HepG2 (cell line): ENCODE measurements at regions not wholly inside any gene's neighbourhood (a gene's known extent, or its start where the extent isn't known, plus 50 kb on each side); places are given as distances from the start of the nearest gene placed in this dataset.

Experiments
- ATAC-seq: fragments of 200-7000 bp; cut with Tn5 transposase; 3 replicates; pipeline ENCODE4 v1.9.1; 2020; ENCODE audit warnings: mild to moderate bottlenecking, moderate library complexity
- BruUV-seq: library from RNA; stranded (reverse); fragments of 400-500 nt; replicated peaks from 2 replicates; lab custom pipeline; 2021; lab: Mats Ljungman, UMichigan
- CTCF ChIA-PET: fragments of 300-600 bp; formaldehyde crosslinking; extraction: SDS; loops from one replicate; lab custom pipeline; 2021; ENCODE audit warnings: low total read pairs, inconsistent platforms, low intra/inter-chr PET ratio; lab: Yijun Ruan, JAX
- POLR2A ChIA-PET: fragments of 350-600 bp; sonication (Branson Sonifier 250); formaldehyde crosslinking; loops from one replicate; lab custom pipeline; 2020; ENCODE audit warnings: antibody characterized with exemption, inconsistent platforms; lab: Yijun Ruan, JAX
- DNase-seq: peaks from one replicate; pipeline ENCODE4 v3.0.0-alpha.2; 2015; ENCODE audit warnings: low spot score
- FAIRE-seq: peaks from 3 replicates; lab custom pipeline; 2011; peaks lifted over from hg19 to GRCh38; lab: Jason Lieb, UNC
- H2AFZ ChIP-seq: one replicate; pipeline ENCODE4 v1.6.1; 2011; ENCODE audit warnings: low read length, inconsistent platforms
- H3K27ac ChIP-seq: fragments of 300-600 bp; 3 replicates; pipeline ENCODE4 v1.8.0; 2011; ENCODE audit warnings: mixed run types, mild to moderate bottlenecking, mixed read lengths, low read length, inconsistent platforms; ENCODE audit not compliant: insufficient read depth; ENCODE audit errors: extremely low read length
- H3K27me3 ChIP-seq, 2 experiments: fragments of 200-600 bp in 1 of 2; 2 replicates in 1 of 2; 3 replicates in 1 of 2; pipeline versions ENCODE4 v1.6.0 to v1.8.0; 2011; ENCODE audit warnings: low read length in 2 of 2, mild to moderate bottlenecking in 2 of 2, moderate library complexity in 2 of 2, inconsistent platforms in 1 of 2; ENCODE audit not compliant: insufficient read depth in 2 of 2, control insufficient read depth in 1 of 2
- H3K36me3 ChIP-seq, 2 experiments: fragments of 200-600 bp in 1 of 2; replicated peaks in 1 of 2; 2 replicates in 1 of 2; 3 replicates in 1 of 2; pipeline versions ENCODE4 v1.5.1 to v1.8.0; 2011; ENCODE audit warnings: low read length in 2 of 2, inconsistent platforms in 1 of 2; ENCODE audit not compliant: insufficient read depth in 2 of 2, control insufficient read depth in 1 of 2
- H3K4me1 ChIP-seq: 2 replicates; pipeline ENCODE4 v1.5.1; 2012; ENCODE audit warnings: low read length, inconsistent platforms; ENCODE audit not compliant: insufficient read depth
- H3K4me2 ChIP-seq: 2 replicates; pipeline ENCODE4 v1.6.0; 2011; ENCODE audit warnings: low read depth, low read length, inconsistent platforms
- H3K4me3 ChIP-seq, 3 experiments: fragments of 200-600 bp in 1 of 3; sonication (generic), shearing (Covaris generic) in 1 of 3; replicated peaks in 1 of 3; 2 replicates each; pipeline ENCODE4 v1.5.1; 2011 to 2016; ENCODE audit warnings: low read length in 3 of 3, inconsistent platforms in 2 of 3, low read depth in 2 of 3, mild to moderate bottlenecking in 2 of 3, control low read depth in 1 of 3, mixed read lengths in 1 of 3; ENCODE audit not compliant: insufficient read depth in 1 of 3
- H3K79me2 ChIP-seq: one replicate; pipeline ENCODE4 v1.6.1; 2011; ENCODE audit warnings: low read length, inconsistent platforms; ENCODE audit not compliant: insufficient read depth
- H3K9ac ChIP-seq: 2 replicates; pipeline ENCODE4 v1.6.0; 2011; ENCODE audit warnings: mild to moderate bottlenecking, low read depth, low read length, inconsistent platforms; ENCODE audit not compliant: insufficient read depth
- H3K9me3 ChIP-seq: 2 replicates; pipeline ENCODE4 v1.5.1; 2012; ENCODE audit warnings: mild to moderate bottlenecking, low read length
- H4K20me1 ChIP-seq: 2 replicates; pipeline ENCODE4 v1.6.0; 2011; ENCODE audit warnings: inconsistent platforms, mild to moderate bottlenecking, low read length, moderate library complexity; ENCODE audit not compliant: insufficient read depth
- HMG20A ChIP-seq: IDR thresholded peaks from 2 replicates; pipeline ENCODE4 v1.6.1; 2016; ENCODE audit warnings: borderline replicate concordance
- HNF4G ChIP-seq, 2 experiments: sonication (generic) in 1 of 2; formaldehyde crosslinking in 1 of 2; IDR thresholded peaks; 2 replicates each; pipeline versions ENCODE4 v1.4.0 to v1.6.1; 2011 to 2020; ENCODE audit warnings: borderline replicate concordance in 2 of 2, low read depth in 2 of 2, mild to moderate bottlenecking in 2 of 2, low read length in 1 of 2, missing genetic modification reagents in 1 of 2, moderate library complexity in 1 of 2
- KLF12 ChIP-seq: sonication (generic); formaldehyde crosslinking; IDR thresholded peaks from 2 replicates; pipeline ENCODE4 v1.4.0; 2020; ENCODE audit warnings: missing genetic modification reagents, borderline replicate concordance
- MIER2 ChIP-seq: IDR thresholded peaks from 2 replicates; pipeline ENCODE4 v1.6.1; 2016; ENCODE audit warnings: missing biosample characterization, missing genetic modification reagents
- PAF1 ChIP-seq: IDR thresholded peaks from 2 replicates; pipeline ENCODE4 v1.6.1; 2016; ENCODE audit warnings: missing genetic modification reagents, missing compliant biosample characterization
- POLR2G ChIP-seq: fragments of 200-400 bp; formaldehyde crosslinking; IDR thresholded peaks from 2 replicates; pipeline ENCODE4 v1.6.1; 2018; ENCODE audit warnings: mild to moderate bottlenecking, low read depth, low read length, moderate library complexity
- PTBP1 ChIP-seq: fragments of 200-400 bp; formaldehyde crosslinking; IDR thresholded peaks from 2 replicates; pipeline ENCODE4 v1.6.1; 2018; ENCODE audit warnings: low read length, low read depth; ENCODE audit not compliant: poor library complexity, severe bottlenecking
- RAD21 ChIP-seq: fragments of 450-650 bp; formaldehyde crosslinking; IDR thresholded peaks from 2 replicates; pipeline ENCODE4 v1.5.0; 2020; ENCODE audit warnings: mild to moderate bottlenecking
- SMAD1 ChIP-seq: sonication (generic); formaldehyde crosslinking; IDR thresholded peaks from 2 replicates; pipeline ENCODE4 v1.4.0; 2020; ENCODE audit warnings: missing genetic modification reagents, low read depth, mild to moderate bottlenecking, borderline replicate concordance
- SMAD9 ChIP-seq: sonication (generic); formaldehyde crosslinking; IDR thresholded peaks from 2 replicates; pipeline ENCODE4 v1.5.1; 2020; ENCODE audit warnings: mild to moderate bottlenecking, missing genetic modification reagents
- TAF15 ChIP-seq: fragments of 200-400 bp; formaldehyde crosslinking; IDR thresholded peaks from one replicate; pipeline ENCODE4 v1.6.1; 2018; ENCODE audit warnings: mild to moderate bottlenecking, low read depth, low read length; ENCODE audit not compliant: poor library complexity, severe bottlenecking
- TBX2 ChIP-seq: sonication (generic); formaldehyde crosslinking; IDR thresholded peaks from 2 replicates; pipeline ENCODE4 v1.5.0; 2020; ENCODE audit warnings: missing genetic modification reagents, mild to moderate bottlenecking, borderline replicate concordance
- ZNF768 ChIP-seq: sonication (generic); formaldehyde crosslinking; IDR thresholded peaks from 2 replicates; pipeline ENCODE4 v1.4.0; 2020; ENCODE audit warnings: missing genetic modification reagents
- WGBS: methylation state at CpG from one replicate; pipeline ENCODE4 v1.1.6; 2017; ENCODE audit warnings: low lambda C conversion rate; 5-methylcytosine and 5-hydroxymethylcytosine counted together
- in situ Hi-C: cut with HindIII; loops from 2 replicates; pipeline ENCODE4 v1.10.0; 2017; ENCODE audit warnings: low pct_unique_long_range_greater_than_20kb; ENCODE audit not compliant: extremely low pct_ligation_motif_present
- intact Hi-C: fragments of 100-400 bp; cut with micrococcal nuclease; formaldehyde crosslinking; loops from one replicate; pipeline ENCODE4 v1.10.0; 2022; ENCODE audit not compliant: unreplicated experiment
- TF ChIP-seq, protein P1 (sequence below): sonication (generic); formaldehyde crosslinking; IDR thresholded peaks from 2 replicates; pipeline ENCODE4 v1.4.0; 2020; ENCODE audit warnings: low read depth, missing genetic modification reagents
- TF ChIP-seq, protein P2 (sequence below): sonication (generic); formaldehyde crosslinking; IDR thresholded peaks from 2 replicates; pipeline ENCODE4 v1.5.0; 2020; ENCODE audit warnings: missing genetic modification reagents

DNA sequence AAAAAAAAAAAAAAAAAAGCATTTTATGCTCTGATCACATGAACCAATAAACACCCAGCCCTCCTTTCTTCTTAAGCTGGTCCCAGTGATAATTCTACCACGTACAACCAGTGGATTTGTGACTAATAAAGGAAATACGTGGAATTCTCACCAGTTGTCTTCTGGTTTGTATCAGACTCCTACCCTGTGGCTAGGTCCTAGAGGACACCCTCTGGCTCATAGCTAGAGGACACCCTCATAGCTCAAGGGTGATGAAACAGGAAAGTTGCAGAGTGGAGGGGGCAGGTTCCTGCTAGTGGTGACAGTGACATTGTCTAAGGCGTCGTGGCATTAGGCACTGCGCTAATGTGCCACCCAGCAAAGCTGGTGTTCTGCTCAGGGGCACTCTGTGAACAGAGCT, 167.8 kb downstream of the BCL11A start (continued):
- TF ChIP-seq, protein P1, sequence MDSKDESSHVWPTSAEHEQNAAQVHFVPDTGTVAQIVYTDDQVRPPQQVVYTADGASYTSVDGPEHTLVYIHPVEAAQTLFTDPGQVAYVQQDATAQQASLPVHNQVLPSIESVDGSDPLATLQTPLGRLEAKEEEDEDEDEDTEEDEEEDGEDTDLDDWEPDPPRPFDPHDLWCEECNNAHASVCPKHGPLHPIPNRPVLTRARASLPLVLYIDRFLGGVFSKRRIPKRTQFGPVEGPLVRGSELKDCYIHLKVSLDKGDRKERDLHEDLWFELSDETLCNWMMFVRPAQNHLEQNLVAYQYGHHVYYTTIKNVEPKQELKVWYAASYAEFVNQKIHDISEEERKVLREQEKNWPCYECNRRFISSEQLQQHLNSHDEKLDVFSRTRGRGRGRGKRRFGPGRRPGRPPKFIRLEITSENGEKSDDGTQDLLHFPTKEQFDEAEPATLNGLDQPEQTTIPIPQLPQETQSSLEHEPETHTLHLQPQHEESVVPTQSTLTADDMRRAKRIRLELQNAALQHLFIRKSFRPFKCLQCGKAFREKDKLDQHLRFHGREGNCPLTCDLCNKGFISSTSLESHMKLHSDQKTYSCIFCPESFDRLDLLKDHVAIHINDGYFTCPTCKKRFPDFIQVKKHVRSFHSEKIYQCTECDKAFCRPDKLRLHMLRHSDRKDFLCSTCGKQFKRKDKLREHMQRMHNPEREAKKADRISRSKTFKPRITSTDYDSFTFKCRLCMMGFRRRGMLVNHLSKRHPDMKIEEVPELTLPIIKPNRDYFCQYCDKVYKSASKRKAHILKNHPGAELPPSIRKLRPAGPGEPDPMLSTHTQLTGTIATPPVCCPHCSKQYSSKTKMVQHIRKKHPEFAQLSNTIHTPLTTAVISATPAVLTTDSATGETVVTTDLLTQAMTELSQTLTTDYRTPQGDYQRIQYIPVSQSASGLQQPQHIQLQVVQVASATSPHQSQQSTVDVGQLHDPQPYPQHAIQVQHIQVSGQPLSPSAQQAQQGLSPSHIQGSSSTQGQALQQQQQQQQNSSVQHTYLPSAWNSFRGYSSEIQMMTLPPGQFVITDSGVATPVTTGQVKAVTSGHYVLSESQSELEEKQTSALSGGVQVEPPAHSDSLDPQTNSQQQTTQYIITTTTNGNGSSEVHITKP (CRISPR knock-in tag) = no peak
- TF ChIP-seq RAD21 (CRISPR knock-in tag) (no peak), PAF1 (CRISPR knock-in tag) (no peak), HNF4G (IDR thresholded peaks at IDR 0.05; ENCODE audit: borderline replicate concordance, low read depth, low read length) (no peak), HNF4G (CRISPR knock-in tag; IDR thresholded peaks at IDR 0.05; ENCODE audit: borderline replicate concordance, low read depth) (no peak), TBX2 (CRISPR knock-in tag) (no peak)

DNA sequence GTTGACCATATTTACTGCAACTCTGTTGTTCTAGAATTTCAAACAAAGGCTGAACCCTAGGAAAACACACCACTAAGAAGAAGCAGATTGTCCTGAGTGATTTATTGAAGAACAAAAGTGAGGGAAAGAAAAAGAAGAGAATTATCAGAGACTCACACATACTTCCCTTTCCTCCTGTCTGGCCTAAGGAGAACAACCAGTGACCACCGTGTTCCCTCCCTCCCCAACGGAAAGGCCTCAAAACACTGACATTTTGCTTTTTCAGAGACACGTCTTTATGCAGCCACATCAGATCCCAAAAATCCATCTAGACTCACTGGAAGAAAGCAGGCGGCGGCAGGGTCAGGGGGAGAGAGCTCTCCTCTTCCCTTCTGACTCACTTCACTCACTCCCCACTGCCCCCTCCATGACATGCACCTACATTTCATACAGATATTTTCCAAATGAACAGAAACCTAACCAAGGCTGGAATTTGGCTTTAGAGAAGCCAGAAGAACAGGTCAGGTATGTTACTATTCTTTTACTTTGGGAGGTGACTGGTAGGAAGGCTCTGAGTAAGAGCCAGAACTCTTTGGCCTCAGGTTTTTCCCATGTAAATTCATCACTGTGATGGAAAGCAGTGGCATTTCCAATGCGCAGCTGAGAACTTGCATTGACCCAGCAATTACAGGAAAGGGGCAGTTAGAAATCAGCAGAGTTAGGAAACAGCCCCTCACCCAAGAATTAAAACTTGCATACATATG, 169.9 kb downstream of the BCL11A start:
- Histone ChIP-seq H3K4me1 (no peaks in the 10 kb centered on the region), H3K36me3 (no peaks in the 10 kb centered on the region), H3K27ac (no peak overlapping the region), H4K20me1 (no peaks in the 10 kb centered on the region), H2AFZ (no peak overlapping the region), H3K9ac (no peak overlapping the region), H3K27me3 (no peaks in the 10 kb centered on the region; a peak in 1 of 5 replicates), H3K79me2 (no peaks in the 10 kb centered on the region), H3K4me3 (no peak overlapping the region), H3K4me2 (no peak overlapping the region), H3K9me3 (no peaks in the 10 kb centered on the region)
- no peak for ATAC-seq
- WGBS = 52% methylated on average over 6 of the region's 6 CpGs
- intact Hi-C loops = no loop called here
- ChIA-PET POLR2A (no interaction called here), CTCF (no interaction called here)
- BruUV-seq = no TSS peak
- no peak for FAIRE-seq
- TF ChIP-seq TBX2 (CRISPR knock-in tag) = no peak
- no peak for TF ChIP-seq POLR2G
- no peak for TF ChIP-seq ZNF768 (CRISPR knock-in tag)
- no peak for TF ChIP-seq KLF12
- no peak for TF ChIP-seq HMG20A (CRISPR knock-in tag)
- no peak for TF ChIP-seq SMAD1
- TF ChIP-seq TAF15 = no peak
- no peak for TF ChIP-seq PTBP1
- TF ChIP-seq, protein P2, sequence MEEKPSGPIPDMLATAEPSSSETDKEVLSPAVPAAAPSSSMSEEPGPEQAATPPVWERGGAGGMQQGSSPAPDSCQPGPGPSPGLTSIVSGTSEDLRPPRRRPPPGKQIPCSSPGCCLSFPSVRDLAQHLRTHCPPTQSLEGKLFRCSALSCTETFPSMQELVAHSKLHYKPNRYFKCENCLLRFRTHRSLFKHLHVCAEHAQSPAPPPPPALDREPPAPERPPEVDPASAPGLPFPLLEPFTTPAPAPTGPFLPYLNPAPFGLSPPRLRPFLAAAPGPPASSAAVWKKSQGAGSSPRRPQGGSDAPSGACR (CRISPR knock-in tag) = no peak
- TF ChIP-seq SMAD9 (CRISPR knock-in tag) = no peak
- TF ChIP-seq MIER2 (CRISPR knock-in tag) = no peak
- no peak for DNase-seq
- in situ Hi-C loops = no loop called here
